ENCODE measurements at regions not wholly inside any gene's neighbourhood (a gene's known extent, or its start where the extent isn't known, plus 50 kb on each side); places are given as distances from the start of the nearest gene placed in this dataset.

- no peak overlapping the region for H3K4me3 ChIP-seq (ENCODE audit: low read depth, low read length)
- no peak for DNase-seq (ENCODE audit: low read depth)
- no peak for TF ChIP-seq CTCF (conservative IDR thresholded peaks at IDR 0.05; ENCODE audit: low read depth, low read length)
Measured at GRCh38 chr13:97072297-97072696, 78.0 kb upstream of the OXGR1 start.

DNA sequence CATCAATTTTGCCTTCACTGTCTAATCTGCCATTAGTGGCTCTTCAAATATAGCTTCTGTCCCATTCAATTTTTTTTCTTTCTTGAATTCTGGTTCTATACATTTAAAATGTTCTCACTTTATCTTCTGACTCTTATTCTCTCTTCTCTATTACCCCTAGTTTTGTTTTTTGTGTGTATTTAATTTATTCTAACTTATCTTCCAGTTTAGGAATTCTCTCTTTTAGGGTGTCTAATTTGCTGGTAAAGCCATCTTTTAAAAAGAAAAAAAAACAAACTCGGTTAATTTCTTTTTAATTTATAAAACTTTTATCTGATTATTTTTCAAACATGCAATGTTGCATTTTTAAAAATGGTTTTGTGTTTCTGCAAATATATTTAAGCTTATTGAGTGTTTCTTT is 80.3 kb upstream of the OXGR1 start:
- no peak for TF ChIP-seq CTCF (conservative IDR thresholded peaks at IDR 0.05; ENCODE audit: low read depth, low read length)
- no peak overlapping the region for H3K4me3 ChIP-seq (ENCODE audit: low read depth, low read length)
- DNase-seq (ENCODE audit: low read depth), result no peak

GRCh38 chr13:97076898-97077297 is 82.6 kb upstream of the OXGR1 start:
- peak overlapping the region; percentile 27 for H3K4me3 ChIP-seq (ENCODE audit: low read depth, low read length)
- DNase-seq (ENCODE audit: low read depth), result peak; percentile 70
- TF ChIP-seq CTCF (conservative IDR thresholded peaks at IDR 0.05; ENCODE audit: low read depth, low read length), result no peak

GRCh38 chr13:97077341-97077740 is 83.1 kb upstream of the OXGR1 start:
- TF ChIP-seq CTCF (conservative IDR thresholded peaks at IDR 0.05; ENCODE audit: low read depth, low read length), result no peak
- no peak for DNase-seq (ENCODE audit: low read depth)
- H3K4me3 ChIP-seq (ENCODE audit: low read depth, low read length), result no peak overlapping the region

GRCh38 chr13:97079726-97080125 is 85.5 kb upstream of the OXGR1 start:
- no peak overlapping the region for H3K4me3 ChIP-seq (ENCODE audit: low read depth, low read length)
- TF ChIP-seq CTCF (conservative IDR thresholded peaks at IDR 0.05; ENCODE audit: low read depth, low read length), result no peak
- peak; percentile 4 for DNase-seq (ENCODE audit: low read depth)

DNA sequence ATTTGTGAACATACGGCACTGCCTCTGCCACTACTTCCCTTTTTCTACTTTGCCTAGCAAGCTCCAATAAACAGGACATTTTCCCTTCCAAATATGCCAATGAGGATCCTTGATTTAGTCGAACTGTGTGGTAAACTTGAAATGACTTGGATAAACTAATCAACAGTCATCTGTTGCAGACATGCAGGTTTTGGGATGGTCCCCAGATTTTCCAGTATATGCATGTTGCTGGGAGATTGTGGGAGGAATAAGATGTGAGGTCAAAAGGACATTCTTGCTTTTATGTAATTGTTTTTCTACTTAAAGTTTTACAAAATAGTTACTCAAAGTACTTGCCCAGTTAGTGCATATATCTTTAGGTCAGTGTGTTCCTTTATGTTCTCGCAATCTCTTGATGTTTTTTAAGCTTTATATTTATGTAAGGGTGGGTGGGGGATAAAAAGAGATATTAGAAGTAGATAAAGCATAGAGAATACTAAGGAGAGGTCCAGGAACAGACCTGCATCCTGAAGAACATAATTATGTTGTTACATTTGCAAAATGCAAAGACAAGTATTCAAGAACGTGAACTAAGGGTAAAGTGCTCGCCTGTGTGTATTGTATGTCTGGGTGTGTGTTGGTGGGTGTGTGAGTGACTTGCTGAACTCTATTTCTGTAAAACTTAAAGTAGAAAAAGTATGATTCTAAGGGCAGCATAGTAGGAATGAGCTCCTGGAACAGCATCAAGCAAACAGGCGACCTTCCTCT is 88.4 kb upstream of the OXGR1 start:
- no peak for TF ChIP-seq CTCF (conservative IDR thresholded peaks at IDR 0.05; ENCODE audit: low read depth, low read length)
- DNase-seq (ENCODE audit: low read depth), result no peak
- no peak overlapping the region for H3K4me3 ChIP-seq (ENCODE audit: low read depth, low read length)

- no peak overlapping the region for H3K4me3 ChIP-seq (ENCODE audit: low read depth, low read length)
- no peak for DNase-seq (ENCODE audit: low read depth)
Measured at GRCh38 chr13:97091196-97091595, 96.9 kb upstream of the OXGR1 start.

More at GRCh38 chr13:97091196-97091595, 96.9 kb upstream of the OXGR1 start:
- no peak for TF ChIP-seq CTCF (conservative IDR thresholded peaks at IDR 0.05; ENCODE audit: low read depth, low read length)

Measured in choroid plexus epithelial cell (primary cell).